ENCODE measurements at regions not wholly inside any gene's neighbourhood (a gene's known extent, or its start where the extent isn't known, plus 50 kb on each side); places are given as distances from the start of the nearest gene placed in this dataset.

GRCh38 chr15:96924570-96924969, 594.1 kb downstream of the NR2F2 start:
- no peaks in the 10 kb centered on the region for H3K9me3 ChIP-seq (ENCODE audit: control insufficient read depth in 1 of 2, low read length in 2 of 2)
- no peaks in the 10 kb centered on the region for H3K27me3 ChIP-seq (ENCODE audit: low read depth, low read length)
- H3K4me3 ChIP-seq (ENCODE audit: low read depth in 1 of 2, low read length in 2 of 2), result no peak overlapping the region
- no peaks in the 10 kb centered on the region for H3K36me3 ChIP-seq (ENCODE audit: control insufficient read depth in 1 of 2, insufficient read depth in 2 of 2, low read length in 2 of 2)
- H3K4me1 ChIP-seq (ENCODE audit: control insufficient read depth in 1 of 2, insufficient read depth in 2 of 2, low read length in 2 of 2), result no peaks in the 10 kb centered on the region
- H3K27ac ChIP-seq (ENCODE audit: low read length), result no peak overlapping the region

- Histone ChIP-seq H3K4me1 (ENCODE audit: control insufficient read depth in 1 of 2, insufficient read depth in 2 of 2, low read length in 2 of 2) (no peaks in the 10 kb centered on the region), H3K4me3 (ENCODE audit: low read depth in 1 of 2, low read length in 2 of 2) (peak overlapping the region in 1 of 2 donors; percentile 51), H3K27me3 (ENCODE audit: low read depth, low read length) (no peaks in the 10 kb centered on the region), H3K36me3 (ENCODE audit: control insufficient read depth in 1 of 2, insufficient read depth in 2 of 2, low read length in 2 of 2) (no peaks in the 10 kb centered on the region), H3K9me3 (ENCODE audit: control insufficient read depth in 1 of 2, low read length in 2 of 2) (no peaks in the 10 kb centered on the region), H3K27ac (ENCODE audit: low read length) (no peak overlapping the region)
Measured at GRCh38 chr15:96947296-96948229, 617.1 kb downstream of the NR2F2 start.

- no peak overlapping the region for H3K4me3 ChIP-seq (ENCODE audit: low read depth in 1 of 2, low read length in 2 of 2)
- H3K4me1 ChIP-seq (ENCODE audit: control insufficient read depth in 1 of 2, insufficient read depth in 2 of 2, low read length in 2 of 2), result no peaks in the 10 kb centered on the region
- H3K36me3 ChIP-seq (ENCODE audit: control insufficient read depth in 1 of 2, insufficient read depth in 2 of 2, low read length in 2 of 2), result no peaks in the 10 kb centered on the region
- H3K27ac ChIP-seq (ENCODE audit: low read length), result no peak overlapping the region
- H3K9me3 ChIP-seq (ENCODE audit: control insufficient read depth in 1 of 2, low read length in 2 of 2), result no peaks in the 10 kb centered on the region
- no peaks in the 10 kb centered on the region for H3K27me3 ChIP-seq (ENCODE audit: low read depth, low read length)
Measured at GRCh38 chr15:96948981-96949380, 618.5 kb downstream of the NR2F2 start.

GRCh38 chr15:96958721-96959120, 628.2 kb downstream of the NR2F2 start:
- no peaks in the 10 kb centered on the region for H3K4me1 ChIP-seq (ENCODE audit: control insufficient read depth in 1 of 2, insufficient read depth in 2 of 2, low read length in 2 of 2)
- H3K36me3 ChIP-seq (ENCODE audit: control insufficient read depth in 1 of 2, insufficient read depth in 2 of 2, low read length in 2 of 2), result no peaks in the 10 kb centered on the region
- no peak overlapping the region for H3K27ac ChIP-seq (ENCODE audit: low read length)
- H3K9me3 ChIP-seq (ENCODE audit: control insufficient read depth in 1 of 2, low read length in 2 of 2), result no peaks in the 10 kb centered on the region
- no peak overlapping the region for H3K4me3 ChIP-seq (ENCODE audit: low read depth in 1 of 2, low read length in 2 of 2)
- no peaks in the 10 kb centered on the region for H3K27me3 ChIP-seq (ENCODE audit: low read depth, low read length)

- Histone ChIP-seq H3K27ac (ENCODE audit: low read length) (no peak overlapping the region), H3K4me3 (ENCODE audit: low read depth in 1 of 2, low read length in 2 of 2) (no peak overlapping the region), H3K4me1 (ENCODE audit: control insufficient read depth in 1 of 2, insufficient read depth in 2 of 2, low read length in 2 of 2) (no peaks in the 10 kb centered on the region), H3K27me3 (ENCODE audit: low read depth, low read length) (no peaks in the 10 kb centered on the region), H3K36me3 (ENCODE audit: control insufficient read depth in 1 of 2, insufficient read depth in 2 of 2, low read length in 2 of 2) (no peaks in the 10 kb centered on the region), H3K9me3 (ENCODE audit: control insufficient read depth in 1 of 2, low read length in 2 of 2) (no peaks in the 10 kb centered on the region)
Measured at GRCh38 chr15:96959501-96959900, 629.0 kb downstream of the NR2F2 start.

GRCh38 chr15:96960711-96961480, 630.4 kb downstream of the NR2F2 start:
- H3K9me3 ChIP-seq (ENCODE audit: control insufficient read depth in 1 of 2, low read length in 2 of 2), result no peaks in the 10 kb centered on the region
- H3K27me3 ChIP-seq (ENCODE audit: low read depth, low read length), result no peaks in the 10 kb centered on the region
- H3K4me1 ChIP-seq (ENCODE audit: control insufficient read depth in 1 of 2, insufficient read depth in 2 of 2, low read length in 2 of 2), result no peaks in the 10 kb centered on the region
- H3K4me3 ChIP-seq (ENCODE audit: low read depth in 1 of 2, low read length in 2 of 2), result no peak overlapping the region
- no peak overlapping the region for H3K27ac ChIP-seq (ENCODE audit: low read length)
- H3K36me3 ChIP-seq (ENCODE audit: control insufficient read depth in 1 of 2, insufficient read depth in 2 of 2, low read length in 2 of 2), result no peaks in the 10 kb centered on the region

GRCh38 chr15:96966554-96966953, 636.1 kb downstream of the NR2F2 start:
- Histone ChIP-seq H3K4me1 (ENCODE audit: control insufficient read depth in 1 of 2, insufficient read depth in 2 of 2, low read length in 2 of 2) (no peaks in the 10 kb centered on the region), H3K36me3 (ENCODE audit: control insufficient read depth in 1 of 2, insufficient read depth in 2 of 2, low read length in 2 of 2) (no peaks in the 10 kb centered on the region), H3K9me3 (ENCODE audit: control insufficient read depth in 1 of 2, low read length in 2 of 2) (no peaks in the 10 kb centered on the region), H3K27me3 (ENCODE audit: low read depth, low read length) (no peaks in the 10 kb centered on the region), H3K4me3 (ENCODE audit: low read depth in 1 of 2, low read length in 2 of 2) (no peak overlapping the region), H3K27ac (ENCODE audit: low read length) (no peak overlapping the region)

- no peaks in the 10 kb centered on the region for H3K27me3 ChIP-seq (ENCODE audit: low read depth, low read length)
- no peaks in the 10 kb centered on the region for H3K36me3 ChIP-seq (ENCODE audit: control insufficient read depth in 1 of 2, insufficient read depth in 2 of 2, low read length in 2 of 2)
- H3K4me3 ChIP-seq (ENCODE audit: low read depth in 1 of 2, low read length in 2 of 2), result no peak overlapping the region
- H3K9me3 ChIP-seq (ENCODE audit: control insufficient read depth in 1 of 2, low read length in 2 of 2), result no peaks in the 10 kb centered on the region
- H3K4me1 ChIP-seq (ENCODE audit: control insufficient read depth in 1 of 2, insufficient read depth in 2 of 2, low read length in 2 of 2), result no peaks in the 10 kb centered on the region
- no peak overlapping the region for H3K27ac ChIP-seq (ENCODE audit: low read length)
Measured at GRCh38 chr15:96969732-96970710, 639.5 kb downstream of the NR2F2 start.

- Histone ChIP-seq H3K27me3 (ENCODE audit: low read depth, low read length) (no peaks in the 10 kb centered on the region), H3K27ac (ENCODE audit: low read length) (no peak overlapping the region), H3K4me1 (ENCODE audit: control insufficient read depth in 1 of 2, insufficient read depth in 2 of 2, low read length in 2 of 2) (no peaks in the 10 kb centered on the region), H3K4me3 (ENCODE audit: low read depth in 1 of 2, low read length in 2 of 2) (no peak overlapping the region), H3K9me3 (ENCODE audit: control insufficient read depth in 1 of 2, low read length in 2 of 2) (no peaks in the 10 kb centered on the region), H3K36me3 (ENCODE audit: control insufficient read depth in 1 of 2, insufficient read depth in 2 of 2, low read length in 2 of 2) (no peaks in the 10 kb centered on the region)
Measured at GRCh38 chr15:96972201-96972600, 641.7 kb downstream of the NR2F2 start.

- H3K36me3 ChIP-seq (ENCODE audit: control insufficient read depth in 1 of 2, insufficient read depth in 2 of 2, low read length in 2 of 2), result no peaks in the 10 kb centered on the region
- H3K9me3 ChIP-seq (ENCODE audit: control insufficient read depth in 1 of 2, low read length in 2 of 2), result no peaks in the 10 kb centered on the region
- H3K4me1 ChIP-seq (ENCODE audit: control insufficient read depth in 1 of 2, insufficient read depth in 2 of 2, low read length in 2 of 2), result no peaks in the 10 kb centered on the region
- no peak overlapping the region for H3K4me3 ChIP-seq (ENCODE audit: low read depth in 1 of 2, low read length in 2 of 2)
- H3K27ac ChIP-seq (ENCODE audit: low read length), result no peak overlapping the region
- no peaks in the 10 kb centered on the region for H3K27me3 ChIP-seq (ENCODE audit: low read depth, low read length)
Measured at GRCh38 chr15:96974761-96975160, 644.3 kb downstream of the NR2F2 start.

- H3K27ac ChIP-seq (ENCODE audit: low read length), result no peak overlapping the region
- no peaks in the 10 kb centered on the region for H3K9me3 ChIP-seq (ENCODE audit: control insufficient read depth in 1 of 2, low read length in 2 of 2)
- no peaks in the 10 kb centered on the region for H3K36me3 ChIP-seq (ENCODE audit: control insufficient read depth in 1 of 2, insufficient read depth in 2 of 2, low read length in 2 of 2)
- H3K4me1 ChIP-seq (ENCODE audit: control insufficient read depth in 1 of 2, insufficient read depth in 2 of 2, low read length in 2 of 2), result no peaks in the 10 kb centered on the region
- H3K4me3 ChIP-seq (ENCODE audit: low read depth in 1 of 2, low read length in 2 of 2), result no peak overlapping the region
- no peaks in the 10 kb centered on the region for H3K27me3 ChIP-seq (ENCODE audit: low read depth, low read length)
Measured at GRCh38 chr15:96977886-96978285, 647.4 kb downstream of the NR2F2 start.
